WI38 (cell line): ENCODE measurements at regions not wholly inside any gene's neighbourhood (a gene's known extent, or its start where the extent isn't known, plus 50 kb on each side); places are given as distances from the start of the nearest gene placed in this dataset.
A peak's percentile ranks its signal among the peaks of the same experiment; 100 is the strongest.

Source experiments
- H3K4me3 ChIP-seq: 2 replicates; pipeline ENCODE4 v1.5.1; 2011; ENCODE audit warnings: low read depth, mild to moderate bottlenecking, control low read depth, low read length
- CTCF ChIP-seq: IDR thresholded peaks from 2 replicates; pipeline ENCODE4 v1.5.1; 2012; ENCODE audit warnings: low read depth, mild to moderate bottlenecking, control low read depth, low read length

GRCh38 chr3:99549957-99550603, 88.3 kb upstream of the COL8A1 start:
- no peak for TF ChIP-seq CTCF
- H3K4me3 ChIP-seq, result no peak overlapping the region

DNA sequence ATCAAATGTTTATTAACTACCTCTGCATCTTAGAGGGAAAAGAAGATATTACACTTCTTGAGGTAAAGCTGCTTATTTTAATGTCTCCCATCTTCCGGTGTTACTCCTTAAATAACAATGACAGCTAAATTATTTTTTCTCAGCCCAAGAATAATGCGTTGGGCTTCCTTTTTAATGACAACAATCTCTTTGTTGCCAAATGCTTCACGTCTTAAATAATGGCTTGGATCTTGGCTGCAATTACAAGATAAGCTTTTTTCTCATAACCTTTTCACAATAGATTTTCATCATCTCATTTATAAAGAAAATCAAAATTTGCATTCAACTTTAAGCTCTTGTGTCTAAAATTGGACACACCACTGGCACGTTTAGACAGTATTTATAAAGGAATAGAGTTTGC, 89.2 kb upstream of the COL8A1 start:
- TF ChIP-seq CTCF, result no peak
- H3K4me3 ChIP-seq, result no peak overlapping the region

- no peak for TF ChIP-seq CTCF
- no peak overlapping the region for H3K4me3 ChIP-seq
Measured at GRCh38 chr3:99548674-99549073, 89.7 kb upstream of the COL8A1 start.

DNA sequence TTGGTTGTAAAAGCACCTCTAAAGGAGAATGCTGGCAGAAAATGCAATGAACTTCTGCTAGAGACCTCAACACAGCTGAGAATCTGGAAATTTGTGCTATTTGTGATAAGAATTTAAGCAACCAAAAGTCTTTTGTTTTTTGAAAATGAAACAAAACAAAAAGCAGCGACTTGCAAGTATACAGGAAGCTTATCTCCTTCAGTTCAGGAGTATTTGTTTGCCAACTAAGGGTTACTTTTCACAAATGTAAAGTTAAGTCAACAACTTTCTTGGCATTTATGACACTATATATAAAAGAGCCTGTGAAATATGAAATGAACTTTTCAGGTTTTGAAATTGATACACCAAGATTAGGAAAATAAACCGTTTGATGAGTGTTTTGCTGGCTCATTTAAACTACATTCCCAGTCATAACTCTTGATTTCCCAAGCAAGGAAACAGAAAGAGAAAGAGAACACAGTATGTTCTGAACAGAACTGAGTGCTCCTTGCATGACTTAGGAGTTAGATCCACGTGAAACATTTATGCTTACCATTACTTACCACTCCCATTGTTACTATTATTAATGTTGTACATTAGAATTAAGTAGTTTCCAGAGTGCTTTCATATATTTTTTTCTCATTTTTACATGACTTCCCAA, 92.3 kb upstream of the COL8A1 start:
- H3K4me3 ChIP-seq, result peak overlapping the region; percentile 32; the same call in 1 of the 2 replicates
- TF ChIP-seq CTCF, result no peak

- no peak overlapping the region for H3K4me3 ChIP-seq
- no peak for TF ChIP-seq CTCF
Measured at GRCh38 chr3:99544786-99545281, 93.6 kb upstream of the COL8A1 start.

GRCh38 chr3:99543796-99544195, 94.6 kb upstream of the COL8A1 start:
- H3K4me3 ChIP-seq, result no peak overlapping the region
- no peak for TF ChIP-seq CTCF

GRCh38 chr3:99542767-99543518, 95.5 kb upstream of the COL8A1 start:
- no peak for TF ChIP-seq CTCF
- H3K4me3 ChIP-seq, result no peak overlapping the region
